ENCODE measurements at regions not wholly inside any gene's neighbourhood (a gene's known extent, or its start where the extent isn't known, plus 50 kb on each side); places are given as distances from the start of the nearest gene placed in this dataset.

DNA sequence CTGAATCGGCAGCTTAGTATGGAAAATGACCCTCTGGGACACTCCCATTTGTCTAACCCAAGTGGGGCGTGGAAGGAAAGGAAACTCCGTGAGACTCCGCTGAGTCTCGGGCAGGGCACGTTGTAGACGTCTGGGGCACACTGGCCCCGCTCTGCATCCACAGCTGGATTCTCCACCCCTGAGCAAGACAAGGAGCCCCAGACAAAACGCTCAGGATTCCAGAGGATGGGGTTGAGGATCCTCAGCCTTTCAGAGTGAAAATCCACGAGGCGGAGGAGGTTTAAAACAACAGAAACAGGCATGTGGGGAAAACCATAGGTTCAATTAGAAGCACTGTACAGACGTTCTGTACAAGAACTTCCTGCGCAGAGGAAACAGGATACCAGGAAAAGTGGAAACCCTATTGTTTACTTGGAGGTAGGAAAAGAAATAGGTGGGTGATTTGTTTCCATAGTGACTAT, 124.9 kb upstream of the ZNF236 start:
- Histone ChIP-seq H3K9me1 (replicated peaks; ENCODE audit: control insufficient read depth, extremely low read depth, insufficient read depth, low read length) (no peaks in the 10 kb centered on the region), H2AFZ (ENCODE audit: low read depth, low read length) (peak overlapping the region; percentile 94), H3K4me2 (ENCODE audit: insufficient read depth, low read length) (peak overlapping the region; percentile 89), H3K36me3 (ENCODE audit: control insufficient read depth in 2 of 2, extremely low read depth in 1 of 2, insufficient read depth in 2 of 2, low read length in 2 of 2) (no peaks in the 10 kb centered on the region), H3K79me2 (ENCODE audit: control insufficient read depth, insufficient read depth, low read length) (no peaks in the 10 kb centered on the region), H3K27me3 (ENCODE audit: control insufficient read depth in 2 of 2, insufficient read depth in 2 of 2, low read length in 2 of 2) (no peaks in the 10 kb centered on the region), H3K4me3 (replicated peaks in 1 of 3; ENCODE audit: insufficient read depth in 1 of 3, low read depth in 1 of 3, low read length in 3 of 3) (peak overlapping the region; percentile 16 to 58 (median 23)), H3K4me1 (ENCODE audit: control insufficient read depth, extremely low read depth, insufficient read depth, low read length) (peaks cover 12% of the 10 kb centered on the region), H4K20me1 (replicated peaks; ENCODE audit: control insufficient read depth, extremely low read depth, insufficient read depth, low read length) (no peaks in the 10 kb centered on the region), H3K9ac (replicated peaks; ENCODE audit: extremely low read depth, insufficient read depth, low read length) (peak overlapping the region; percentile 71), H3K27ac (ENCODE audit: insufficient read depth, low read depth, low read length) (peak overlapping the region; percentile 52), H3K9me3 (replicated peaks; ENCODE audit: control insufficient read depth, insufficient read depth, low read length) (no peaks in the 10 kb centered on the region)
- BruUV-seq (replicated peaks) = TSS peak; percentile 60
- DNase-seq (ENCODE audit: low read depth, low spot score) = peak; percentile 47
- peak; percentile 85 for FAIRE-seq
- ChIA-PET POLR2A (no interaction called here), CTCF (interaction anchor here (0.8 kb wide), 1 partner anchor 12 kb away, joined by 3 read pairs; no protein-coding TSS in a partner anchor)
- dilution Hi-C loops (cut with MboI; ENCODE audit: extremely low pct_ligation_motif_present, low sequenced_read_pairs) = no loop called here
- TF ChIP-seq, protein P1, sequence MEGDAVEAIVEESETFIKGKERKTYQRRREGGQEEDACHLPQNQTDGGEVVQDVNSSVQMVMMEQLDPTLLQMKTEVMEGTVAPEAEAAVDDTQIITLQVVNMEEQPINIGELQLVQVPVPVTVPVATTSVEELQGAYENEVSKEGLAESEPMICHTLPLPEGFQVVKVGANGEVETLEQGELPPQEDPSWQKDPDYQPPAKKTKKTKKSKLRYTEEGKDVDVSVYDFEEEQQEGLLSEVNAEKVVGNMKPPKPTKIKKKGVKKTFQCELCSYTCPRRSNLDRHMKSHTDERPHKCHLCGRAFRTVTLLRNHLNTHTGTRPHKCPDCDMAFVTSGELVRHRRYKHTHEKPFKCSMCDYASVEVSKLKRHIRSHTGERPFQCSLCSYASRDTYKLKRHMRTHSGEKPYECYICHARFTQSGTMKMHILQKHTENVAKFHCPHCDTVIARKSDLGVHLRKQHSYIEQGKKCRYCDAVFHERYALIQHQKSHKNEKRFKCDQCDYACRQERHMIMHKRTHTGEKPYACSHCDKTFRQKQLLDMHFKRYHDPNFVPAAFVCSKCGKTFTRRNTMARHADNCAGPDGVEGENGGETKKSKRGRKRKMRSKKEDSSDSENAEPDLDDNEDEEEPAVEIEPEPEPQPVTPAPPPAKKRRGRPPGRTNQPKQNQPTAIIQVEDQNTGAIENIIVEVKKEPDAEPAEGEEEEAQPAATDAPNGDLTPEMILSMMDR (IDR thresholded peaks at IDR 0.05; ENCODE audit: extremely low read depth in 1 of 2, insufficient read depth in 1 of 2, low read depth in 1 of 2, low read length in 2 of 2) = no peak
- TF ChIP-seq EZH2 (IDR thresholded peaks at IDR 0.05; ENCODE audit: borderline replicate concordance, low read depth, low read length, severe bottlenecking) = no peak
- TF ChIP-seq MYC (IDR thresholded peaks at IDR 0.05; ENCODE audit: low read depth, low read length) = no peak
- TF ChIP-seq JUN (IDR thresholded peaks at IDR 0.05; ENCODE audit: borderline replicate concordance, insufficient read depth, insufficient read length, low read depth) = no peak
- intact Hi-C loops (cut with micrococcal nuclease) = loop anchor here (1.0 to 5.0 kb wide), 2 partner anchors 205 to 247 kb away; no protein-coding TSS in a partner anchor

DNA sequence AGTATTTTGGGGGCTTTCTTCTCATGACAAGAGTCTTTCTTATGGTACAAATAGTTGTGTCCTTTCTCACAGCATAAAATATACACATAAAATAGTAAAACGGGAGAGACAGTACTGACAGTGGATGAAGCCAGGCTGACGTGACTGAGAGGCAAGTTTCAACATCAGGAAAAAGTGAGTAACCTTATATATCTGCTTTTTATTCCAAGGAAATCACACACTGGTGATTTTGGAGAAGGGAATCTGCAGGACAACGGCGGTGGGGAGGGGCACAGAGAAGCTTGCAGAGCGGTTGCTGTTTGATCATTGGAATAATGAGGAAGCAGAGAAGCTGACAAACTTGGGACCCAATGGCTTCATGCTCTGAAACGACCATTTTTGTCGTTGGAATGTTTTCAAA, 130.6 kb upstream of the ZNF236 start:
- Histone ChIP-seq H3K9ac (replicated peaks; ENCODE audit: extremely low read depth, insufficient read depth, low read length) (no peak overlapping the region), H3K27ac (ENCODE audit: insufficient read depth, low read depth, low read length) (no peak overlapping the region), H3K79me2 (ENCODE audit: control insufficient read depth, insufficient read depth, low read length) (no peaks in the 10 kb centered on the region), H3K4me2 (ENCODE audit: insufficient read depth, low read length) (no peak overlapping the region), H3K36me3 (ENCODE audit: control insufficient read depth in 2 of 2, extremely low read depth in 1 of 2, insufficient read depth in 2 of 2, low read length in 2 of 2) (no peaks in the 10 kb centered on the region), H3K9me3 (replicated peaks; ENCODE audit: control insufficient read depth, insufficient read depth, low read length) (no peaks in the 10 kb centered on the region), H2AFZ (ENCODE audit: low read depth, low read length) (no peak overlapping the region), H3K9me1 (replicated peaks; ENCODE audit: control insufficient read depth, extremely low read depth, insufficient read depth, low read length) (no peaks in the 10 kb centered on the region), H3K4me1 (ENCODE audit: control insufficient read depth, extremely low read depth, insufficient read depth, low read length) (no peaks in the 10 kb centered on the region), H3K27me3 (ENCODE audit: control insufficient read depth in 2 of 2, insufficient read depth in 2 of 2, low read length in 2 of 2) (peaks cover 0 to 2% of the 10 kb centered on the region in 2 experiments), H3K4me3 (replicated peaks in 1 of 3; ENCODE audit: insufficient read depth in 1 of 3, low read depth in 1 of 3, low read length in 3 of 3) (no peak overlapping the region), H4K20me1 (replicated peaks; ENCODE audit: control insufficient read depth, extremely low read depth, insufficient read depth, low read length) (no peaks in the 10 kb centered on the region)
- POLR2A ChIA-PET = no interaction called here
- CTCF ChIA-PET = no interaction called here
- BruUV-seq (replicated peaks) = no TSS peak
- no peak for FAIRE-seq
- dilution Hi-C loops (cut with MboI; ENCODE audit: extremely low pct_ligation_motif_present, low sequenced_read_pairs) = no loop called here
- TF ChIP-seq, protein P1 (IDR thresholded peaks at IDR 0.05; ENCODE audit: extremely low read depth in 1 of 2, insufficient read depth in 1 of 2, low read depth in 1 of 2, low read length in 2 of 2) = no peak
- no peak for TF ChIP-seq MYC (IDR thresholded peaks at IDR 0.05; ENCODE audit: low read depth, low read length)
- TF ChIP-seq POLR2A (IDR thresholded peaks at IDR 0.05; ENCODE audit: low read depth, low read length) = no peak
- no peak for TF ChIP-seq EZH2 (IDR thresholded peaks at IDR 0.05; ENCODE audit: borderline replicate concordance, low read depth, low read length, severe bottlenecking)
- TF ChIP-seq POLR2AphosphoS5 (IDR thresholded peaks at IDR 0.05; ENCODE audit: insufficient read depth, low read depth, low read length) = no peak
- TF ChIP-seq GATA2 (IDR thresholded peaks at IDR 0.05; ENCODE audit: insufficient read depth, insufficient read length, low read depth, low read length) = no peak
- TF ChIP-seq, protein P2, sequence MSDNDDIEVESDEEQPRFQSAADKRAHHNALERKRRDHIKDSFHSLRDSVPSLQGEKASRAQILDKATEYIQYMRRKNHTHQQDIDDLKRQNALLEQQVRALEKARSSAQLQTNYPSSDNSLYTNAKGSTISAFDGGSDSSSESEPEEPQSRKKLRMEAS (IDR thresholded peaks at IDR 0.05; ENCODE audit: insufficient read depth, insufficient read length) = no peak
- no peak for TF ChIP-seq FOS (IDR thresholded peaks at IDR 0.05; ENCODE audit: borderline replicate concordance, insufficient read depth, low read length)
- TF ChIP-seq JUN (IDR thresholded peaks at IDR 0.05; ENCODE audit: borderline replicate concordance, insufficient read depth, insufficient read length, low read depth) = no peak
- intact Hi-C loops (cut with micrococcal nuclease) = no loop called here
- DNase-seq (ENCODE audit: low read depth, low spot score) = no peak
